Fibroblast of the aortic adventitia (primary cell): ENCODE measurements at regions not wholly inside any gene's neighbourhood (a gene's known extent, or its start where the extent isn't known, plus 50 kb on each side); places are given as distances from the start of the nearest gene placed in this dataset.

Source experiments
- DNase-seq: peaks from one replicate; pipeline ENCODE4 v3.0.0-alpha.2; 2010; ENCODE audit warnings: low read depth
- H3K4me3 ChIP-seq: 2 replicates; pipeline ENCODE4 v1.5.1; 2011; ENCODE audit warnings: low read depth, mild to moderate bottlenecking, control low read depth, low read length, moderate library complexity
- CTCF ChIP-seq: IDR thresholded peaks from 2 replicates; pipeline ENCODE4 v1.5.1; 2011; ENCODE audit warnings: mild to moderate bottlenecking, low read length, control low read depth, inconsistent platforms; ENCODE audit not compliant: insufficient read depth

DNA sequence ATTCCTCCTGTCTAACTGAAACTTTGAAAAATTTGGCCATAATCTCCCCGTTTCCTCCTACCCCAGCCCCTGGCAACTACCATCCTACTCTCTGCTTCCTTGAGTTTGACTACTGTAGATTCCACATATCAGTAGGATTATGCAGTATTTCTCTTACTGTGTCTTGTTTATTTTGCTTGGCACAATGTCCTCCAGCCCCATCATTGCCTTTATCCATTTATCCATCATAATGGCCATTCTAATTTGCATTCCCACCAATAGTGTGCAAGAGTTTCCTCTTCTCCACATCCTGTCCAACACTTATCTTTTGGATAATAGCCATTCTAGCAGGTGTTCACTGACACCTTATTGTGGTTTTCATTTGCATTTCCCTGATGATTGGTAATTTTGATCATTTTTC lies 202.3 kb downstream of the THBS2 start:
- H3K4me3 ChIP-seq: no peak overlapping the region
- no peak for DNase-seq
- TF ChIP-seq CTCF: no peak

GRCh38 chr6:169048865-169049205 lies 204.8 kb downstream of the THBS2 start:
- no peak for TF ChIP-seq CTCF
- H3K4me3 ChIP-seq: no peak overlapping the region
- no peak for DNase-seq

- H3K4me3 ChIP-seq: no peak overlapping the region
- DNase-seq: no peak
Measured at GRCh38 chr6:169048185-169048864, 205.3 kb downstream of the THBS2 start.

GRCh38 chr6:169047345-169047744 lies 206.3 kb downstream of the THBS2 start:
- no peak overlapping the region for H3K4me3 ChIP-seq
- no peak for TF ChIP-seq CTCF
- DNase-seq: no peak

More at GRCh38 chr6:169048185-169048864, 205.3 kb downstream of the THBS2 start:
- no peak for TF ChIP-seq CTCF

GRCh38 chr6:169046483-169047192 lies 207.0 kb downstream of the THBS2 start:
- TF ChIP-seq CTCF: no peak
- DNase-seq: peak; percentile 88
- H3K4me3 ChIP-seq: no peak overlapping the region

DNA sequence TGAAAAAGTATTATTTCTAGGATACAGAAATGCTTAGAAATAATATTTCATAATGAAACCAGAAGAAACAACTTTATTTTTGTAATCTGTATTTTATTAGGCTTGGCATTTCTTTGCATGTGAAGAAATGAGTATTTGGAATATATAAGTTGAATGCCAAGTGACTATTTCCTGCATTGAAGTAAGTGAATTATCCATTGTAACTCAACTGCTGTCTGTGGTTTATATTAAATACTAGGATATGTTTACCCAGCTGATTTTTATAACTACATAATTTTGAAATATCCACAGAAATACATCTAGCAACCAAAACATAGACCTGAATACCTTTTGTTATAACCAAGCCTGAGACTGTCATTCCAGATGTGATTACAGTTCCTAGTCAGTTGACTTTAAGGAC lies 207.6 kb downstream of the THBS2 start:
- no peak overlapping the region for H3K4me3 ChIP-seq
- TF ChIP-seq CTCF: no peak

GRCh38 chr6:169045486-169045885 lies 208.2 kb downstream of the THBS2 start:
- DNase-seq: peak; percentile 61
- TF ChIP-seq CTCF: no peak
- no peak overlapping the region for H3K4me3 ChIP-seq

More for the DNA sequence above, 207.6 kb downstream of the THBS2 start:
- DNase-seq: peak; percentile 51
